ENCODE measurements at regions not wholly inside any gene's neighbourhood (a gene's known extent, or its start where the extent isn't known, plus 50 kb on each side); places are given as distances from the start of the nearest gene placed in this dataset.

GRCh38 chr2:163247847-163248220, 409.3 kb upstream of the KCNH7 start:
- intact Hi-C loops (cut with micrococcal nuclease), result no loop called here
- no peaks in the 10 kb centered on the region for H3K27me3 Mint-ChIP-seq (ENCODE audit: low read depth in 3 of 3)
- Histone ChIP-seq H3K9ac (ENCODE audit: insufficient read depth, low read length, poor library complexity, severe bottlenecking) (no peak overlapping the region), H3K4me2 (replicated peaks; ENCODE audit: extremely low read depth, low read length, poor library complexity, severe bottlenecking) (no peak overlapping the region), H3K79me2 (ENCODE audit: insufficient read depth, low read length) (no peaks in the 10 kb centered on the region), H3K36me3 (replicated peaks in 1 of 2; ENCODE audit: control insufficient read depth in 1 of 2, insufficient read depth in 2 of 2, low read length in 2 of 2) (no peaks in the 10 kb centered on the region), H3K27ac (ENCODE audit: low read depth in 1 of 2, low read length in 2 of 2) (no peak overlapping the region), H3K4me3 (replicated peaks in 1 of 3; ENCODE audit: low read depth in 2 of 3, low read length in 3 of 3) (no peak overlapping the region), H3K4me1 (ENCODE audit: control insufficient read depth in 1 of 2, insufficient read depth in 2 of 2, low read length in 2 of 2) (no peaks in the 10 kb centered on the region), H2AFZ (ENCODE audit: insufficient read depth, low read depth, low read length, poor library complexity, severe bottlenecking) (no peak overlapping the region), H4K20me1 (ENCODE audit: insufficient read depth, low read length) (no peaks in the 10 kb centered on the region), H3K27me3 (ENCODE audit: control insufficient read depth in 2 of 2, insufficient read depth in 2 of 2, low read length in 2 of 2) (no peaks in the 10 kb centered on the region), H3K9me3 (replicated peaks in 1 of 2; ENCODE audit: control insufficient read depth in 1 of 2, insufficient read depth in 1 of 2, low read length in 2 of 2) (no peaks in the 10 kb centered on the region)
- no peak overlapping the region for H3K4me3 Mint-ChIP-seq
- H3K36me3 Mint-ChIP-seq, result no peaks in the 10 kb centered on the region
- DNase-seq, result no peak
- no peak overlapping the region for H3K27ac Mint-ChIP-seq
- no peak for TF ChIP-seq CTCF (IDR thresholded peaks at IDR 0.05)
- H3K4me1 Mint-ChIP-seq, result no peaks in the 10 kb centered on the region
- peaks cover 0 to 3% (median 0%) of the 10 kb centered on the region in 7 donors for H3K9me3 Mint-ChIP-seq
- no CpG with 5 or more reads among the region's 2 CpGs for WGBS (ENCODE audit: insufficient coverage)

GRCh38 chr2:163247156-163247846, 408.7 kb upstream of the KCNH7 start:
- no peaks in the 10 kb centered on the region for H3K9me3 ChIP-seq (replicated peaks in 1 of 2; ENCODE audit: control insufficient read depth in 1 of 2, insufficient read depth in 1 of 2, low read length in 2 of 2)
- H3K4me3 ChIP-seq (replicated peaks in 1 of 3; ENCODE audit: low read depth in 2 of 3, low read length in 3 of 3), result no peak overlapping the region
- Mint-ChIP-seq H3K27me3 (ENCODE audit: low read depth in 3 of 3) (no peaks in the 10 kb centered on the region), H3K4me3 (no peak overlapping the region), H3K36me3 (no peaks in the 10 kb centered on the region), H3K4me1 (no peaks in the 10 kb centered on the region), H3K9me3 (peaks cover 0 to 3% (median 0%) of the 10 kb centered on the region in 7 donors), H3K27ac (no peak overlapping the region)
- TF ChIP-seq CTCF (IDR thresholded peaks at IDR 0.05), result no peak
- no peaks in the 10 kb centered on the region for H3K4me1 ChIP-seq (ENCODE audit: control insufficient read depth in 1 of 2, insufficient read depth in 2 of 2, low read length in 2 of 2)
- no peak for DNase-seq
- H3K27ac ChIP-seq (ENCODE audit: low read depth in 1 of 2, low read length in 2 of 2), result no peak overlapping the region
- no peak overlapping the region for H3K4me2 ChIP-seq (replicated peaks; ENCODE audit: extremely low read depth, low read length, poor library complexity, severe bottlenecking)
- intact Hi-C loops (cut with micrococcal nuclease), result no loop called here
- no peaks in the 10 kb centered on the region for H3K27me3 ChIP-seq (ENCODE audit: control insufficient read depth in 2 of 2, insufficient read depth in 2 of 2, low read length in 2 of 2)
- H3K9ac ChIP-seq (ENCODE audit: insufficient read depth, low read length, poor library complexity, severe bottlenecking), result no peak overlapping the region
- no peaks in the 10 kb centered on the region for H3K36me3 ChIP-seq (replicated peaks in 1 of 2; ENCODE audit: control insufficient read depth in 1 of 2, insufficient read depth in 2 of 2, low read length in 2 of 2)
- no peak overlapping the region for H2AFZ ChIP-seq (ENCODE audit: insufficient read depth, low read depth, low read length, poor library complexity, severe bottlenecking)
- 90% methylated on average over 2 of the region's 6 CpGs for WGBS (ENCODE audit: insufficient coverage)
- no peaks in the 10 kb centered on the region for H3K79me2 ChIP-seq (ENCODE audit: insufficient read depth, low read length)
- no peaks in the 10 kb centered on the region for H4K20me1 ChIP-seq (ENCODE audit: insufficient read depth, low read length)

Data from CD14-positive monocyte (primary cell).